IPS-15b (cell line): ENCODE measurements at regions not wholly inside any gene's neighbourhood (a gene's known extent, or its start where the extent isn't known, plus 50 kb on each side); places are given as distances from the start of the nearest gene placed in this dataset.
"Not testable (repeated sequence)": the region's sequence is repeated elsewhere in the genome, so short reads cannot be mapped to it uniquely, and the experiment has no call there.

Experiments
- H3K27me3 ChIP-seq: one replicate; pipeline ENCODE4 v1.6.1; 2013; ENCODE audit warnings: low read length; ENCODE audit not compliant: control insufficient read depth, insufficient read depth
- H3K36me3 ChIP-seq: one replicate; pipeline ENCODE4 v1.6.1; 2013; ENCODE audit warnings: low read length; ENCODE audit not compliant: control insufficient read depth, insufficient read depth
- H3K4me1 ChIP-seq: one replicate; pipeline ENCODE4 v1.6.1; 2013; ENCODE audit warnings: mild to moderate bottlenecking, low read length; ENCODE audit not compliant: control insufficient read depth, insufficient read depth
- H3K4me3 ChIP-seq: one replicate; pipeline ENCODE4 v1.5.1; 2013; ENCODE audit warnings: low read depth, low read length
- H3K9ac ChIP-seq: one replicate; pipeline ENCODE4 v1.6.1; 2013; ENCODE audit warnings: low read depth, mild to moderate bottlenecking, low read length
- H3K9me3 ChIP-seq: one replicate; pipeline ENCODE4 v1.6.1; 2013; ENCODE audit warnings: mild to moderate bottlenecking, low read length; ENCODE audit not compliant: control insufficient read depth, insufficient read depth

- Histone ChIP-seq H3K4me3 (no peak overlapping the region), H3K9me3 (no peaks in the 10 kb centered on the region), H3K36me3 (no peaks in the 10 kb centered on the region), H3K27me3 (no peaks in the 10 kb centered on the region), H3K4me1 (no peaks in the 10 kb centered on the region), H3K9ac (no peak overlapping the region)
Observed at GRCh38 chr11:101835506-101836063, 79.2 kb upstream of the CEP126 start.

GRCh38 chr11:101830475-101830874 is 84.3 kb upstream of the CEP126 start:
- H3K36me3 ChIP-seq, H3K4me1 ChIP-seq, H3K4me3 ChIP-seq, H3K27me3 ChIP-seq, H3K9me3 ChIP-seq, H3K9ac ChIP-seq: not testable (repeated sequence)

- no peaks in the 10 kb centered on the region for H3K36me3 ChIP-seq
- no peaks in the 10 kb centered on the region for H3K27me3 ChIP-seq
- no peaks in the 10 kb centered on the region for H3K9me3 ChIP-seq
- H3K4me3 ChIP-seq = no peak overlapping the region
- H3K4me1 ChIP-seq = no peaks in the 10 kb centered on the region
- H3K9ac ChIP-seq = no peak overlapping the region
Observed at GRCh38 chr11:101825531-101825930, 89.3 kb upstream of the CEP126 start.

GRCh38 chr11:101817581-101817980 is 97.2 kb upstream of the CEP126 start:
- no peaks in the 10 kb centered on the region for H3K36me3 ChIP-seq
- no peak overlapping the region for H3K4me3 ChIP-seq
- H3K27me3 ChIP-seq = no peaks in the 10 kb centered on the region
- no peaks in the 10 kb centered on the region for H3K9me3 ChIP-seq
- H3K4me1 ChIP-seq = no peaks in the 10 kb centered on the region
- no peak overlapping the region for H3K9ac ChIP-seq

GRCh38 chr11:101816613-101817012 is 98.2 kb upstream of the CEP126 start:
- H3K9me3 ChIP-seq = no peaks in the 10 kb centered on the region
- H3K27me3 ChIP-seq = no peaks in the 10 kb centered on the region
- no peak overlapping the region for H3K9ac ChIP-seq
- H3K4me3 ChIP-seq = no peak overlapping the region
- no peaks in the 10 kb centered on the region for H3K4me1 ChIP-seq
- H3K36me3 ChIP-seq = no peaks in the 10 kb centered on the region

GRCh38 chr11:101812546-101812945 is 102.3 kb upstream of the CEP126 start:
- Histone ChIP-seq H3K9ac (no peak overlapping the region), H3K9me3 (no peaks in the 10 kb centered on the region)

GRCh38 chr11:101810546-101810945 is 104.3 kb upstream of the CEP126 start:
- no peaks in the 10 kb centered on the region for H3K27me3 ChIP-seq
- no peak overlapping the region for H3K9ac ChIP-seq
- H3K9me3 ChIP-seq = no peaks in the 10 kb centered on the region
- H3K4me1 ChIP-seq = no peaks in the 10 kb centered on the region
- H3K4me3 ChIP-seq = no peak overlapping the region
- no peaks in the 10 kb centered on the region for H3K36me3 ChIP-seq

More at GRCh38 chr11:101812546-101812945, 102.3 kb upstream of the CEP126 start:
- Histone ChIP-seq H3K4me1 (no peaks in the 10 kb centered on the region), H3K4me3 (no peak overlapping the region), H3K27me3 (no peaks in the 10 kb centered on the region), H3K36me3 (no peaks in the 10 kb centered on the region)

- no peaks in the 10 kb centered on the region for H3K4me1 ChIP-seq
- H3K36me3 ChIP-seq = no peaks in the 10 kb centered on the region
- no peak overlapping the region for H3K9ac ChIP-seq
Observed at GRCh38 chr11:101807531-101807930, 107.3 kb upstream of the CEP126 start.

GRCh38 chr11:101803651-101804050 is 111.2 kb upstream of the CEP126 start:
- H3K9me3 ChIP-seq = no peaks in the 10 kb centered on the region
- no peaks in the 10 kb centered on the region for H3K27me3 ChIP-seq
- H3K4me1 ChIP-seq = no peaks in the 10 kb centered on the region
- H3K4me3 ChIP-seq = no peak overlapping the region
- H3K36me3 ChIP-seq = no peaks in the 10 kb centered on the region
- no peak overlapping the region for H3K9ac ChIP-seq

More at GRCh38 chr11:101807531-101807930, 107.3 kb upstream of the CEP126 start:
- no peaks in the 10 kb centered on the region for H3K27me3 ChIP-seq
- no peak overlapping the region for H3K4me3 ChIP-seq
- no peaks in the 10 kb centered on the region for H3K9me3 ChIP-seq

- H3K27me3 ChIP-seq = no peaks in the 10 kb centered on the region
- no peak overlapping the region for H3K9ac ChIP-seq
Observed at GRCh38 chr11:101797335-101797734, 117.5 kb upstream of the CEP126 start.

GRCh38 chr11:101792814-101793213 is 122.0 kb upstream of the CEP126 start:
- no peaks in the 10 kb centered on the region for H3K36me3 ChIP-seq
- no peak overlapping the region for H3K9ac ChIP-seq
- H3K4me1 ChIP-seq = peaks cover 3% of the 10 kb centered on the region
- H3K4me3 ChIP-seq = no peak overlapping the region
- no peaks in the 10 kb centered on the region for H3K9me3 ChIP-seq
- no peaks in the 10 kb centered on the region for H3K27me3 ChIP-seq

More at GRCh38 chr11:101797335-101797734, 117.5 kb upstream of the CEP126 start:
- Histone ChIP-seq H3K9me3 (no peaks in the 10 kb centered on the region), H3K4me3 (no peak overlapping the region), H3K4me1 (peaks cover 3% of the 10 kb centered on the region), H3K36me3 (no peaks in the 10 kb centered on the region)

- H3K9ac ChIP-seq = no peak overlapping the region
- no peaks in the 10 kb centered on the region for H3K9me3 ChIP-seq
- no peaks in the 10 kb centered on the region for H3K36me3 ChIP-seq
- H3K27me3 ChIP-seq = no peaks in the 10 kb centered on the region
- no peaks in the 10 kb centered on the region for H3K4me1 ChIP-seq
- no peak overlapping the region for H3K4me3 ChIP-seq
Observed at GRCh38 chr11:101786916-101787315, 127.9 kb upstream of the CEP126 start.
